GM18502 (cell line): ENCODE measurements at regions not wholly inside any gene's neighbourhood (a gene's known extent, or its start where the extent isn't known, plus 50 kb on each side); places are given as distances from the start of the nearest gene placed in this dataset.

Experiments
- ATAC-seq: cut with Tn5 transposase; IDR thresholded peaks from one replicate; pipeline ENCODE4 v1.9.1; 2021; ENCODE audit warnings: mild to moderate bottlenecking; ENCODE audit not compliant: unreplicated experiment, poor library complexity

DNA sequence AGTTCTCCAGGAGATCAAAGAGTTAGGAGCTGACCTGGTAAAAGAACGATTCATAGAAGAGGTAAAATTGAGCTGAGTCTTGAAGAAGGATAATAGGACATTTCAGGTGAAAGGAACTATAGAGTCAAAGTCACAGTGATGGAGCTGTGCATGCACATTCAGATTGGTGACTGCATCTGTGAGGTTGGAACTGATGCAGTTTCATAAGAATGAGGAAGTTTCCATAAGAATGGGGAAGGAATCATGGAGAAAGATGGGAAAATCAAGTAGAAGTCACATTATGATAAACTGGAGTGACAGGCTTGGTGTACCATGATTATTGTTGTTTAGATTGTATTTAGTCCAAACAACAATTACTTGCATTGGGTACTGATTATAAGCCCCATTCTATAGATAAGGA lies 232.2 kb downstream of the FAM76B start:
- ATAC-seq = no peak

DNA sequence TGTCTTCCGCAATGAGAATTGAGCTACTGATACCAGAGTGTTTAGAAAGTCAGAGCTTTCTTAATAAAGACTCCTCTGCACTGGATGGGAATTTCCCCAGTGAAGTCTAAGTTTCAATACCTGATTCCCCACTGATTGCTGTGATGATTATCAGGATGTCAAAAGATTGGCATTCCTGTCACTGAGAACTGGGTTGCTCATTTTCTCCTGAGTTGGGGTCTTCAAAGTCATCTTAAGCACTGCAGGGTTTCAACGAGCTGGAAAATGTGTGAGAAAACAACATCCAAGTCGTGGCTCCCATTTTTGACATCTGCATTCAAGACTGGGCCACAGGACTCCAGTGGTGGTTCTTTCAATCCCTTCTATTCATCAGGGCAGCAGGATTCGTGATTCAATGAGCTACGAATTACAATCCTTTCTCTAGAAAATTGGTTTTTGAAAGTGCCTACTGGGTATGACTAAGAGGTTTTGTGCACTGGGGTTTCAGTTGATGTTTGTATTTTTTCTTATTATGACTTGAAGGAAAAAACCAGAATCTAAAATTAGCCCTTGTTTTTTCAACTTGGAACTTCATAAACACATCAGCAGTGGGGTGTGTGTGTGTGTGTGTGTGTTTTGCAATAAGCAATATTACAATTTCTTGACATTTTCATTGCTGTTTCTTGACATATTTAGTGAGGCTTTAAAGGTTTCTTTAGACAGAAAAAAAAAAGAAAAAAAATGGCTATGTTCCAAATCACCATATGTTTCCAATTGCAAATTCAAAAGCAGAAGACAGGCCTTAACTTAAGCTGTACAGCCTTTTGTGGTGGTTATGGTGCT lies 233.0 kb downstream of the FAM76B start:
- peak; percentile 88 for ATAC-seq

DNA sequence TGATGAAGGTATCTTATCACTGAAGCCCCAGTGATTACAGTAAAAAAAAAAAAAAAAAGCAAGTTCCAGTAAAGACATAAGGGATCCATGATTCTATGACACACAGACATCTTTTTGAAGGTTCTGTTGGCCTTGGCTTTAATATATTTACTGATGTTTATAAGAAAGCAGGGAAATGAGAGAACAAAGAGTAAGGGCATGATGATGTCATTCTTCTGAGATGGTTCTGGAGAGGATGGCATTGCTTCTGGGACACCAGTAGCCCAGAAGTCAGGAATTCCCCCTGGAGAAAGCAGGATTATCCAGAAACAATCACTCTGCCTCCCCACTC lies 233.6 kb downstream of the FAM76B start:
- ATAC-seq = peak; percentile 3

DNA sequence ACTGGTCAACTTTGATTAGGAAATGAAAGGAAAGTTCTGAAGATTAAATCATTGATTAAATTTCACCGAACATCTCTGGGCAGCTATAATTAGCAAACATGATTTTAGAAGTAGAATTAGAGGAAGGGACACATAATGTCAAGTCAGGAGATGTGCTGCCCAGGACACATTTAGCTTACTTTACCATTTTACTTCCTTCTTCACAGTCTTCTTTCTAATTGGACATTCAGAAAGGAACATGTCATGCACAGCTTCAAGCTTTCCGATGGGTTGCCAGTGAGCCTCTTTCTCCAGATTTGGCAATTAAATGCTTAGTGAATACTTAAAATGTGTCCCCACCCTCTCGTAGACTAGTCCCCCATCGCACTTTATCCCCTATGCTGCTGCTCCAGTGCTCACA lies 234.7 kb downstream of the FAM76B start:
- no peak for ATAC-seq

DNA sequence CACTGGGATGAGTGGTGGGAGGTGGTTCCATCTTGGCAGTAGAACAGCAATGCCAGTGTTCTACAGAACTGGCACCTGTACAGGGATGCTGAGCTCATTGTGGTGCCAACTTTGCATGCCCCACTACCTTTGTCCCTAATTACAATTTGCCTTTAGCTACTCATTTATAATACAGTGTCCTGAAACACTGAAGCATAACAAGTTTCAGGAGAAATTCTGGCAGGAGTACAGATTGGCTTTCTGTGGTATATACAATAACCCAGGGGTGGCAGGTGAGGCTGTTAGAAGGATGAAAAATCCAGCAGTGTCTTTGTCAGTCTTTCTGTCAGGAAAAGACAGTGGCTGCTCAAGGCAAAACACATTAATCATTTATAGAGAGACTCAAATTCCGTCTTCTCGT lies 240.3 kb downstream of the FAM76B start:
- ATAC-seq = no peak

DNA sequence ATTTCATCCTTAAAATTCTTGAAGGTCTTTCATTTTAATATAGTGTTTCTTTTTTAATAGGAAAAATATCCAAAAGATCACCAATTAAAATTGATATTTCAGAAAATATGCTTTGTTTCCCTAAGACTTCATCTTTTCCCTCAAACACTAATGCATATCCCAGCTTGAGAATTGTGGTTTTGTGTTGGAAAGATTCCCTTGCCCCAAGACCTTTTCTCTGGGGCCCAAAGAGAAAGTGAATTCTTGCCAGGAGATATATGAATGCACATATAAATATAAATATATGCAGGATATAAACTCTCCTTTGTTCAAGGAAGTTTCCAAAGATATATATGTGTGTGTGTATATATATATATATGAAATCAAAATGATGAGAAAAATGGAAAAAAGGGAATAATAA lies 241.2 kb downstream of the FAM76B start:
- ATAC-seq = no peak

DNA sequence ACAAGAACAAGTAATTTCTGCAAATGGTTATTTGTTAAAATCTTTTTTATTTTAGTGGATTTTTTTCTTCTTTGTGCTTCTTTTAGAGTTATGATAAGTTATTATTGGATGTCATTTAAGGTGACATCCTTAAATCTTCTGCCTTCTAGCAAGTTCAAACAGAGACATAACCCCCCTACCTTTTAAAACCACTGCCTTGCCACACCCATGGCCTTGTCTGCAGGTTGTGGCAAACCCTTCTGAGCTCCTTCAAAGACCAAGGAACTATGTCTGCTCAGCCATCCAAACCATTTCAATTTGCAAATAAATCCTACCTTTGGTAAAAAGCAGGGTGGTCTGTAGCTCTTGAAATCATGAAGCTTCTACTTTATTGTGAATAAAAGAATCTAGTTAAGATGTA lies 241.6 kb downstream of the FAM76B start:
- no peak for ATAC-seq

DNA sequence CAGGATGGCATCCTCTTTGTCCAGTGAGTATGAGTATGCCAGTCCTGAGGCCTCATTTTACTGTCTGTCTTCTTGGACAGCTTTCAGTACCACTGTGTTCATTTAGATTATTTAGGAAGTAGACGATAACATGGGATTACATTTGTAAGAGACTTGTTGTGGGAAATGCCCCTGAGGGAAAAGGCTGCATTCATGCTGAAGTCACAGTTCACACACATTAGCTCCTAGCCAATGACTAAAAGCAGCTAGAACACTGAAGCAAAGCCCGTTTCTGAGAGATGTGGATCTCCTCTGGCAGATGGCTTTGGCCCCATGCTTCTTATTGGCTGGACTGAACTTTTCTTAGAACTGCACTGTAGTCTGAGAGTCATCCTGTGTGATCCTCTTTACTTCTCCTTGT lies 242.4 kb downstream of the FAM76B start:
- ATAC-seq = no peak

DNA sequence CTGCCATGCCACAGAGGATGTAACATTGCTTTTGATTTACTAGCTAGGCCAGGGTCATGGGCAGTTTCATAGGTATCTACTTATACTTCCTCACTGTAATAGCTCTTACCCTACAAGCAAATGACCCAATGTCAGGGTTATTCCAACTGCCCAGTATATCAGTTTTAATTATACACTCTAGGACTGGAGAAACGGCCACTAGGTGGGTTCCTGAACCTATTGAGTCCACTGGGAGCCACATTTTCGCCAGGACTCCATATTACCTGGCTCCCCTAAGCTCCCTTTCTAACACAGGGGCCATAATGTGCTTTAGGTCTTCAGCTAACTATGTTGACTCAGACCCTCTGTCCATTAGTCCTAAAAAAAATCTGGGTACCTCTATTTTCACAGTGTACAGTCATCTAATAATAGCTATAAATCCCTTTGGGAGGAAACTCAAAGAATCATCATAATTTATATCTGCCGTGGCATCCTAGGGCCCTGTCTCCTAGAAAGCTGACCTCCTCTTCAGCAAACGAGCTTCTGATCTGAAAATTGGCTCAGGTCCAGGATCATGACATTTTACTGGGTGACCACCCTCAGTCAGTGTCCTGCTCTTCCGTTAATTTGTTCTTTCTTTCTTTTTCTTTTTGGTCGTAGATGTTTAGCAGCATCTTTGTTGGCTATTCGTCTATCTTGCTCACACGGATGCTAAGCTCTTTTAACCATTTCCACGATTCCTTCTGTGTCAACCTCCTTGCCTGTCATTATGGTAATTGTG lies 244.3 kb downstream of the FAM76B start:
- ATAC-seq = no peak

DNA sequence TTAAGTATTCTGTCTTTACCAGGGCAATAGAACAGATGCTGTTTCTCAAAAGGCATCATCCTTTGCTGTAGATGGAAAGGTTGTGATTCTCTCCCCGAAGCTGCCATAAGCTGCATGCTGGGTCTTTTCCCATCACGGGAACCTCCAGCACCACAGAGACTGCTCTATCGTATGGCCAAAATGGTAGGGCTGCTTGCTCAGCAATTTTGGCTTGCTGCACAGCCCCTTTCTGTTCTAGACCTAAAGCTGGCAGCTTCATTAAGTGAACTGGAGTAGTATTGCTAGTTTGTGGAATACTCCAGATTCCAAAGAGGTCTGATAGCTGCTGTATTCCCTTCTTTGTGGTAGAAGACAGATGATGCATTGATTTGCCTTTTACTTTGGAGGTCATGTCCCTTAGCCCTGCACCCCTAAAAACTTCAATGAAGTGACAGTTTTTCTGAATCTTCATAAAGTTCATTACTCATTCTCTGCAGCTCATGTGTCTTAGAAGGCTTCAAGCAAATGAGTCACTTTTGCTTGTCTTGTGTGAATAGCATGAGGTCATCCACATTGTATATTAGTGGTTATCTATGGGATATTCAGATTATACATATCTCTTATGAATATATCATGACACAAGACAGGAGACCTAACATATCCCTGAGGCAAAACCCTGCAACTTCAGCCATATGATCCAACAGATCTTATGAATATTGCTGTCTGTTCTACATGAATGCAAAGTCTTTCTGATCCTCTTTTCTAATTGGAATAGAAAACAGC lies 245.3 kb downstream of the FAM76B start:
- ATAC-seq = no peak

DNA sequence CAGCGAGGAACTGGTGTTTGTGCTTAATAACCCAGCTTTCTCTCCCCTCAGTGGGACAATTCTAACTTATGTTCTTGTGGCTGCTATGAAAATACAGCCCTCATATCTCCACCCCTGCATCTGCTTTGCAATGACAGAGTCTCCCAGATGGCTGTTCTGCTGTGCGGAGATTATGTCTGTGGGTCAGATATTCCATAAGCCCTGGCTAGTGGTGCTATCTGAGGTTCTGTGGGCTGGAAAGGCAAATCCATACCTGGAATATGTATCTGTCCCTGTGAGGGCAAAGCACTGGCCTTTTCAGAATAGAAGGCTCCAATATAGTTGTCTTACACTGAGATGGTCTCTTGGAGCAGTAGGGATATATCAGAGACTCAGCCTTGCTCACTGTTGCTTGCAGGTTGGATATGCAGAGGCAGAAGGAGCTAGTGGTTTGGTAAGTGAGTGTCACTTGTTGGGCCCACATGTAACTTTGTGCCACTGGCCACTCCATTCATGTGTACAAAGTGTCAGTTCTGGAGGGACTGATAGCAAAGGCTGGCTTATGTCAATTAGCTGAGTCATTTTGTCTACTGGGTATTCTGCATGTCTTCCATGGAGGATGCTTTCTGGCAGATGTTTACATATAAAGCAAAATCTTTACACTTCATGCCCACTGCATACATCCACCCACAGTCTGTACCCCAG lies 246.6 kb downstream of the FAM76B start:
- ATAC-seq = no peak

DNA sequence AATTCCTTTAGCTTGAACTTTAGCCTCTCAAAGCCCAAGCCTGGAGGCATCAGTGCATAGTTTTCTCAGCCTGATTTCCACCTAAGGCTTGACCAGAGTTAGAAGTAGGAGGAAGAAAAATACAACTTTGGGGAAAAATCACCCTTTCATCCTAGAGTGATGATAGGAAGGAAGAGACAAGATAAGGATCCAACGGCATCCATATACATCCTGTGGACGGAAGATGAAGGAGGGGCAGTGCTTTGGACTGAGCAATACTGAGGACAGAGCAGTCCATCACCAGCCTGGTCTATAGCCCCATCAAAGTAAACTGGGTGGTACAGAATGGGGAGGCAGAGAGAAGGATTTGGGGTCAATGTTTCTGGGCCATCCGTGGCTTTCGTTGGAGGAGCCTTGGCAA lies 247.9 kb downstream of the FAM76B start:
- no peak for ATAC-seq

DNA sequence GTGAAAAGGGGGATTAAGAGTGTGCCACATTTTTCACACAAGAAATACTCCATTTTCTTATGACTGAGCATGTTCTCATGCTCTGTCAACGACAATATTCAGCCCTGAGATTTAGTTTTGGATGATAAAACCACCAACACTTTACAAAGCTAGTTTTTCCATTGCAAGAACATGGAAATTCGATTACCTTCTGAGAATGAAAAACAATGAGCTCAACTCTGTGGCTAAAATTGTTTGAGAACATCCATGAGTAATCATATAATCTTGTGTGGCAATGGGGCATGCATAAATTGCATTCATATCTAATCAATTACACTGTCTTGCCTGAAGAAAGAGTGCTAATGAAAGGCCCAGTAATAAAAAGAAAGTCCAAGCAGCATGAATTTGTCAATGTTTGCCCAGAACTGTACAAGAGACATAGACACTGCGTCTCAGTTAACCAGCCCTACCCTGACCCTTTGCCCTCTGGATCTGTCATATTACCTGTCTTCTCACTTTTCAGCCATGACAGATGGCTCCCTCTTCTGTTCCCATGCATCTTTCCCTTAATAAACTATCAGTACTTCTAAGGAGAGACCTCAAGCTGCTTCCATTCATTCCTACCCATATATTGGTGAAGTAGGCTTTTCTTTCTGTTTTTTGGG lies 253.4 kb downstream of the FAM76B start:
- no peak for ATAC-seq

DNA sequence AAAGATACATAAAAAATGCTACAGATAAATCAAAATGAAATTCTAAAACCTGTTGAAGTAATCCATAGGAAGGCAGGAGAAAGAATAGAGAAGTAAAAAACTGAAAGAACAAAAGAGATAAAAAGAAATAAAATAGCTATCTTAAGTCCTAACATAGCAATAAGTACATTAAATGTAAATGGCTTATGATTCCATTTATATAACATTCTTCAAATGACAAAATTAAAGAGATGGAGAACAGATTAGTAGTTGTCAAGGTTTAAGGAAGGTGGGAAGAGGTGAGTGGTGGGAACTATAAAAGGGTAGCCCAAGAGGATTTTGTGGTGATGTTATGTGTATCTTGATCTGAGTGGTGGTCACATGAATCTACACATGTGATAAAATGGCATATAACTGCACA lies 254.8 kb downstream of the FAM76B start:
- ATAC-seq = no peak

DNA sequence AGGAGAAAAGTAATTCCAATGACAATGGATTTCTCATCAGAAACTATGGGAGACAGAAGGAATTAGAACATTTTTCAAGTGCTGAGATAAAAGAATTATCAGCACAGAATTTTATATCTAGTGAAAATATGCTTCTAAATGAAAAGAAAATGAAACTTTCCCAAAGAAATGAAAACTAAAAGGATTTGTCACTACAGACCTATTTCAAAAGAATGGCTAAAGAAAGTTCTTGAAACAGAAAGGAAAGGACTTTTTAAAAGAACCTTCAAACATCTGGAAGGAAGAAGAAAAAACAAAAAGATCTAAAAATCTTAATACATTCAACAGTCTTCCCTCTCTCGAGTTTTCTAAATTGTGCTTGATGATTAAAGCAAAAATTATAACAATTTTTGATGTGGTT lies 255.4 kb downstream of the FAM76B start:
- no peak for ATAC-seq

DNA sequence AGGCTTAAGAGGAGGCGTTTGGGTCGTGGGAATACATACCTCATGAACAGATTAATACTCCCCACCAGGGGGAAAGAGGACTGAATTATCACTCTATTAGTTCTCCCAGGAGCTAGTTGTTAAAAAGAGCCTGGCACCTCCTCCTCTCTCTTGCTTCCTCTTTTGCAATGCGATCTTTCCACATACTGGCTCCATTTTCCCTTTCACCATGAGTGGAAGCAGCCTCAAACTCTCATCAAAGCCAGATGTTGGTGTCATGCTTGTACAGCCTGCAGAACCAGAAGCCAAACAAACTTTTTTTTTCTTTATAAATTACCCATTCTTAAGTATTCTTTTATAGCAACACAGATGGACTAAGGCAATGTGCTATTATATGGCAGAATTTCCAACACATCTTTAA lies 258.5 kb downstream of the FAM76B start:
- ATAC-seq = no peak

DNA sequence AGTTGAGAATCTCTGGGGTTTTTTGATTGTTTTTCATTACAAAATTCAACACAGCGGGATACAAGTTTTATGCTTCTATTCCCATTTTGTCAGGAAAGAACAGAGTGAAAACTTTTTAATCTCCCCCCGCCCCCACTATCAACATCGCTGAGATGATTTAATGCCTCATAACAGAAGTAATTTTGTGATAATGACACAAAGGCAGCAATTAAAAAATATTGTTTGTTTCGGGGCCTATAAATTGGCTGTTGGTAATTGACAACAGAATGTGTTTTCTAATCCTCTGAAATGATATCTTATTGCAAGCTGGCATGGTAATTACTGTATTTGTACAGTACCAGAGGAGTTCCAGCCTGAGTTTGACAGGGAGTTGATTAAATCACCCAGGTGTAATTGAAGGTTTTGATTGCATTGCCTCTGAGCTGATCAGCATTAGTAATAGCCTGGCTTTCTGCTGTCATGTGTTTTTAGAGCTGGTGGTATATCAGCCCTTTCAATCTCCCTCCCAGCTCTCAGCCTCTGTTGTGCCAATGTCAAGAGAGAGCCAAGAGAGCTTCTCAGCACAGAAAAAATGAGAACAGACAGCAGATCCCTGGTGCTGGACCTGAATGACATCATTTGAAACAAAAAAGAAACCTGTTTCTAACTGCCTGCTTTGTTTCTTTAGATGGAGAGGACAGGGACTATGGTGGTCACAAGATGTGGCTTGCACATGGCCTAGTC lies 265.1 kb downstream of the FAM76B start:
- ATAC-seq = no peak

DNA sequence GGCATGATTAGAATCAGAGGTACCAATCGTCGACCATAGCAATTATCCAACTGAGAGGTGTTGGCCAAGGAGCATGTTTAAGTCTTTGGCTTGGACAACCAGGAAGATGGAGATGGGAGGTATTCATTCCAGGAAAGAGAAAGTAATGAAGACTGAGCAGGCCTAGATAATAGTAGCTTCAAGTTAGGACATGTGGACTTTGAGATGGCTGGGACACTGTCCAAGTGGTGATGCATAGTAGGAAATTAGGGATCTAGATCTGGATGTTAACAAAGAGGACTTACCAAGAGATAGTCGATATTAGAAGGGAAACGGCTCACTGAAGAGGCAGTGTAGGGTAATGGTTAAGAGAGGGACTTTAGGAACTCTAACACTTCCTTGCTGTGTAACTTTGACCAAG lies 266.7 kb downstream of the FAM76B start:
- no peak for ATAC-seq

DNA sequence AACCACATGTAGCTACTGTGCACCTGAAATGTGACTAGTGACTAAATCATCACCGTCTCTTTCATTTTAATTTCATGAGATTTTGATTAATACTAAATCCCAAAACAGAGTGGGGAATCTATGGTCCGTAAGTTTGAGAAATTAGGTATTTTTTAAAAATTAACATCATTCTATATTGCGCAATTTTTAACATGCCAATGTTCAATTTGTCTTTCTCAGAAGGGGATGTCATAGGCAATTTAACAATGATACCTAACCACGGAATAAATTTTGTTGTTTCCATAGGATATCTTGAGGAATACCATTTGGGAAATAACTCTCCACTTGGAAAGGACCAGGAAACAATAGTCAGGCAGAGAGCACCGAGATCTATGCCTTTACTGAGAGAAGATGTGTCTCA lies 267.7 kb downstream of the FAM76B start:
- ATAC-seq = no peak

DNA sequence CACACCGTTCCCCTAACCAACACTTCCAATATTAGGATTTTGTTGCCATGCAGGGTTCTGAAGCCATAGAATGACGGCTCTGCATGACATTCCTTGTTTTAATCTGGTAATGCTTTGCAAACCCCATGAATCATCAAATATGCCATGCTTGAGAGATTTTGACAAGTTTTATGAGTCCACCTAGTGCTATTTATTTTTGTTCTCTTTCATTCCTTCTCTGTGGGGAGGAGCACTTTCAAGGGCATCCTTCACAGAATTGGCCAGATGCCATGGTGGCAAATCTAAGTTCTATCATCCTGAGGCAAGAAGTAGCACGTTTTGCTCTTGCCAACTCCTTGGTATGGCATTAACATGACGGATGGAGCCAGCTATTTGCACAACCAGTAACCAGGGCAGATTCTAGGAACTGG lies 268.4 kb downstream of the FAM76B start:
- ATAC-seq = no peak
